GM19463 (cell line): ENCODE measurements at regions not wholly inside any gene's neighbourhood (a gene's known extent, or its start where the extent isn't known, plus 50 kb on each side); places are given as distances from the start of the nearest gene placed in this dataset.
"Not testable (repeated sequence)": the region's sequence is repeated elsewhere in the genome, so short reads cannot be mapped to it uniquely, and the experiment has no call there.

Experiments used
- ATAC-seq: cut with Tn5 transposase; IDR thresholded peaks from one replicate; pipeline ENCODE4 v1.9.1; 2021; ENCODE audit warnings: mild to moderate bottlenecking, moderate library complexity; ENCODE audit not compliant: unreplicated experiment

DNA sequence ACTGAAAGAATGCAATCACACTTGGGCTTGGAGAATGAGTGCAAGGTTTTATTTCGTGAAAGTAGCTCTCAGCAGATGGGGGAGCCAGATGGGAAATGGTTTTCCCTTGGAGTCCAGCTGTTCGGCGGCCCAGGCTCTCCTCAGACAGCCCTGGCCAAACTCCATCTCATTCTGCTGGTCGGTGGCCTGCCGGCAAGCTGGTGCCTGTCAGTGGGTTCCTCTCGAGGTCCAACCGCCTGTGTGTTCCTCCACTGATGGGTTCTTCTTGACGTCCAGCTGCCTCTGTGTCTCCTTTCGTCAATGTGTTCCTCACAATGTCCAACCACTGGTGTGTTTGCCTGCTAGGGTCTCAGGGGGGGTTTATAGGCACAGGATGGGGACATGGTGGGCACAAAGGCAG is 80.3 kb downstream of the POU3F4 start:
- ATAC-seq = no peak

DNA sequence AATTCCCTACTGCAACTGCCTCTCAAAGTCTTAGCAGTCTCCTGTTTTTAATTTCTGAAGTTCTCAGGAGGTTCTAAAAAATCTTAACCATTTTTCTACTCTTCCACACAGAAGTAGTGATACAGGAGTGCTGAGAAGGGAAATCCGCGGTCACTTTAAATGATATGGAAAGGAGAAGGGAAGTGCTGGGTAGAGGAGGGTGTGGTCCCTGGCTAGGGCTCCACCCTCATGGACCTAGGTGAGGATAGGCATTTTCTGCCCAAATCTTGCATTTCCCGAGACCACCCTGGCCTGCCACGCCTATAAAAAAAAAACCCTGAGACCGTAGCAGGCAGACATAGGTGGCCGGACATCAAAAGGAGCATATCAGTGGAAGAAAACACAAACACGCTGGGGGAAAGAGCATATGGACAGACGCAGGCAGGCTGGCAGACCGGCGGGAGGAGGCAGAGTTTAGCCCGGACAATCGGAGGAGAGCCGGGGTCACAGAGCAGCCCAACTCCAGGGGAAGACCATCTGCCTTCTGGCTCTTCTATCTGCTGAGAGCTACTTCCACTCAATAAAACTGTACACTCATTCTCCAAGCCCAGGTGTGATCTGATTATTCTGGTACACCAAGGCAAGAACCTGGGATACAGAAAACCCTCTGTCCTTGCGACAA is 85.7 kb downstream of the POU3F4 start:
- no peak for ATAC-seq

DNA sequence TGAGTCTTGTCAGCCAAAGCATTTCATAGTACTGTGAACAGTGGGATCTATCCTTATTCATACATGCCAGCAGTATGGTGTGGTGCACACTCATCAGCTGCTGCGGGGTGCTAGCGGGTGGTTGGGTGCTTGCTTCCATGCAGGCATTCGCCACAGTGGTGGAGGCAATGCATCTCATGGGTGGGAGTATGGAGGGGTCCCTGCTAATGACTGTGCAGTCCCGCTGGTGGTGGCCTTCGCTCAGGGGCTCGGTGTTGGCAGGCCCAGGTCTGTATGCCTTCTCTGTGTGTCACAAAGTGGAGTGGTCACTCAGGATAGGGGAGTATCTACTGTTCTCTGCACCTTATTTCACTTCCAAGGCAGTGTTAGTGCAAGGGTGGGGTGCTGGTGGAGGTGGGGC is 122.6 kb downstream of the POU3F4 start:
- no peak for ATAC-seq

DNA sequence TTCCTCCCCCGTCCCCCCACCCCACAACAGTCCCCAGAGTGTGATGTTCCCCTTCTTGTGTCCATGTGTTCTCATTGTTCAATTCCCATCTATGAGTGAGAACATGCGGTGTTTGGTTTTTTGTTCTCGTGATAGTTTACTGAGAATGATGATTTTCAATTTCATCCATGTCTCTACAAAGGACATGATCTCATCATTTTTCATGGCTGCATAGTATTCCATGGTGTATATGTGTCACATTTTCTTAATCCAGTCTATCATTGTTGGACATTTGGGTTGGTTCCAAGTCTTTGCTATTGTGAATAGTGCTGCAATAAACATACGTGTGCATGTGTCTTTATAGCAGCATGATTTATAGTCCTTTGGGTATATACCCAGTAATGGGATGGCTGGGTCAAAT is 141.6 kb downstream of the POU3F4 start:
- not testable (repeated sequence) for ATAC-seq

DNA sequence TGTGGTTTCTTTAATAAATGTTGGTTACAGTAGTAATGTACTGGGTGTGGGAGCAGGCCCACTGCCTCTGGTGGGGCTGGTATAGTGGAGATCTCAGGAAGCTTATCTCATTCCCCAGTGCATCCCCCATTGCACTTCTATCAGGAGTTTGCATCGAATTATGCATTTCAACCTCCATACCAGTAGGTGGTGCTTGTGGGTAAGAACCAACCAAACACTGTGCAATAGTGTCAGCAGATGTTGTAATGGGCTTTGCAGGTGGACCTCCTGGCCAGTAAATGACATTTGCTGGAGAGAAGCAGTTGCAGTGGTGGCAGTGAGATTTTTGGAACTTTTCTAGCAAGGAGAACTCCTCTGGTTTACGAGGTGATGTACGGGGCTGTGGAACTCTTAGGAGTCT is 150.6 kb downstream of the POU3F4 start:
- peak; percentile 93 for ATAC-seq
